SK-N-SH (cell line): ENCODE measurements at regions not wholly inside any gene's neighbourhood (a gene's known extent, or its start where the extent isn't known, plus 50 kb on each side); places are given as distances from the start of the nearest gene placed in this dataset.

ENCODE experiments used
- CTCF ChIA-PET: fragments of 300-600, 350-600 bp; formaldehyde crosslinking; extraction: SDS; loops from one replicate; lab custom pipeline; 2021; lab: Yijun Ruan, JAX
- POLR2A ChIA-PET: fragments of 350-600 bp; sonication (Branson Sonifier 250); formaldehyde crosslinking; extraction: SDS; loops from one replicate; lab custom pipeline; 2020; ENCODE audit warnings: antibody characterized with exemption, inconsistent platforms; lab: Yijun Ruan, JAX
- DNase-seq: peaks from one replicate; pipeline ENCODE4 v3.0.0; 2012
- H2AFZ ChIP-seq: fragments of 200-600 bp; sonication (generic); 2 replicates; pipeline ENCODE4 v1.8.1; 2016; ENCODE audit warnings: antibody characterized with exemption, mild to moderate bottlenecking, low read depth
- H3F3A ChIP-seq: fragments of 200-600 bp; sonication (generic); replicated peaks from 2 replicates; pipeline ENCODE3; 2016; ENCODE audit warnings: antibody characterized with exemption, mild to moderate bottlenecking; ENCODE audit not compliant: insufficient read depth
- H3K27ac ChIP-seq, 2 experiments: fragments of 200-500 bp in 1 of 2; fragments of 200-600 bp in 1 of 2; sonication (Bioruptor generic) in 1 of 2; sonication (generic), shearing (Covaris generic) in 1 of 2; 2 replicates each; pipeline versions ENCODE4 v1.5.1 to v1.6.1; 2014 to 2016; ENCODE audit warnings: low read depth in 2 of 2, inconsistent platforms in 1 of 2, low read length in 1 of 2, mild to moderate bottlenecking in 1 of 2, mixed read lengths in 1 of 2
- H3K27me3 ChIP-seq: fragments of 200-600 bp; sonication (generic), shearing (Covaris generic); 2 replicates; pipeline ENCODE4 v1.6.1; 2016; ENCODE audit warnings: mixed run types; ENCODE audit not compliant: insufficient read depth
- H3K36me3 ChIP-seq, 2 experiments: fragments of 200-500 bp in 1 of 2; fragments of 200-600 bp in 1 of 2; sonication (Bioruptor generic) in 1 of 2; sonication (generic) in 1 of 2; replicated peaks in 1 of 2; 2 replicates each; pipeline versions ENCODE3 to v1.5.1; 2014 to 2016; ENCODE audit warnings: low read length in 1 of 2, mild to moderate bottlenecking in 1 of 2; ENCODE audit not compliant: insufficient read depth in 2 of 2, control insufficient read depth in 1 of 2
- H3K4me1 ChIP-seq, 2 experiments: fragments of 200-500 bp in 1 of 2; fragments of 200-600 bp in 1 of 2; sonication (Bioruptor generic) in 1 of 2; sonication (generic), shearing (Covaris generic) in 1 of 2; 2 replicates each; pipeline versions ENCODE4 v1.5.1 to v1.6.1; 2014 to 2016; ENCODE audit warnings: low read depth in 1 of 2, low read length in 1 of 2, mixed run types in 1 of 2; ENCODE audit not compliant: insufficient read depth in 2 of 2, control insufficient read depth in 1 of 2
- H3K4me2 ChIP-seq: fragments of 200-600 bp; sonication (generic), shearing (Covaris generic); 2 replicates; pipeline ENCODE4 v1.6.1; 2017; ENCODE audit warnings: mixed run types
- H3K4me3 ChIP-seq, 2 experiments: fragments of 200-500 bp in 1 of 2; fragments of 200-600 bp in 1 of 2; sonication (Bioruptor generic) in 1 of 2; sonication (generic), shearing (Covaris generic) in 1 of 2; 2 replicates each; pipeline versions ENCODE4 v1.5.1 to v1.8.1; 2014 to 2016; ENCODE audit warnings: low read depth in 2 of 2, inconsistent platforms in 1 of 2, low read length in 1 of 2, mild to moderate bottlenecking in 1 of 2, mixed read lengths in 1 of 2, moderate library complexity in 1 of 2
- H3K79me2 ChIP-seq: fragments of 200-600 bp; sonication (generic); 2 replicates; pipeline ENCODE4 v1.8.1; 2017; ENCODE audit warnings: mild to moderate bottlenecking; ENCODE audit not compliant: insufficient read depth
- H3K9ac ChIP-seq: fragments of 200-600 bp; sonication (generic); 2 replicates; pipeline ENCODE4 v1.6.1; 2017; ENCODE audit warnings: mixed run types
- H3K9me2 ChIP-seq: fragments of 200-600 bp; sonication (generic); 2 replicates; pipeline ENCODE4 v1.6.1; 2017; ENCODE audit warnings: mixed run types
- H3K9me3 ChIP-seq: fragments of 200-600 bp; sonication (generic); 2 replicates; pipeline ENCODE4 v1.6.1; 2017; ENCODE audit warnings: mixed run types, mild to moderate bottlenecking, moderate library complexity
- H4K20me1 ChIP-seq: fragments of 200-600 bp; sonication (generic); 2 replicates; pipeline ENCODE4 v1.6.1; 2017; ENCODE audit warnings: mild to moderate bottlenecking, mixed run types; ENCODE audit not compliant: insufficient read depth
- ELF1 ChIP-seq: IDR thresholded peaks from 2 replicates; pipeline ENCODE4 v1.4.0; 2012
- GABPA ChIP-seq: IDR thresholded peaks from 2 replicates; pipeline ENCODE4 v1.4.0; 2012; ENCODE audit warnings: low read depth, mild to moderate bottlenecking
- JUND ChIP-seq: IDR thresholded peaks from 2 replicates; pipeline ENCODE4 v1.4.0; 2012
- MEF2A ChIP-seq: IDR thresholded peaks from 2 replicates; pipeline ENCODE4 v1.4.0; 2012; ENCODE audit warnings: low read depth, borderline replicate concordance
- MXI1 ChIP-seq: IDR thresholded peaks from 2 replicates; pipeline ENCODE4 v1.6.1; 2012; ENCODE audit warnings: mild to moderate bottlenecking, low read depth, low read length, improper control_type of control experiment
- NFIC ChIP-seq: IDR thresholded peaks from 2 replicates; pipeline ENCODE4 v1.4.0; 2012; ENCODE audit warnings: borderline replicate concordance
- NRF1 ChIP-seq: IDR thresholded peaks from 2 replicates; pipeline ENCODE4 v1.6.1; 2012; ENCODE audit warnings: low read depth, mild to moderate bottlenecking, low read length
- POLR2AphosphoS5 ChIP-seq: IDR thresholded peaks from 2 replicates; pipeline ENCODE4 v1.6.1; 2012; ENCODE audit warnings: low read depth, low read length
- RCOR1 ChIP-seq: fragments of 150-350 bp; IDR thresholded peaks from 2 replicates; pipeline ENCODE4 v1.6.1; 2017; ENCODE audit warnings: antibody characterized with exemption, low read length
- RFX5 ChIP-seq: IDR thresholded peaks from 2 replicates; pipeline ENCODE4 v1.6.1; 2012; ENCODE audit warnings: mild to moderate bottlenecking, improper control_type of control experiment, low read length
- SMC3 ChIP-seq: IDR thresholded peaks from 2 replicates; pipeline ENCODE4 v1.6.1; 2012; ENCODE audit warnings: low read depth, low read length, improper control_type of control experiment
- TAF1 ChIP-seq: IDR thresholded peaks from 2 replicates; pipeline ENCODE4 v1.6.1; 2012; ENCODE audit warnings: low read depth, mild to moderate bottlenecking, low read length, moderate library complexity, borderline replicate concordance
- TEAD4 ChIP-seq: IDR thresholded peaks from 2 replicates; pipeline ENCODE4 v1.4.0; 2012; ENCODE audit warnings: mild to moderate bottlenecking, borderline replicate concordance; ENCODE audit not compliant: insufficient read depth
- WGBS: methylation state at CpG from one replicate; pipeline ENCODE4 v1.1.6; 2017; ENCODE audit warnings: low lambda C conversion rate; 5-methylcytosine and 5-hydroxymethylcytosine counted together
- TF ChIP-seq, protein P1 (sequence below): fragments of 150-350 bp; IDR thresholded peaks from 2 replicates; pipeline ENCODE4 v1.6.1; 2016; ENCODE audit warnings: mild to moderate bottlenecking, low read depth, low read length
- TF ChIP-seq, protein P2 (sequence below): IDR thresholded peaks from 2 replicates; pipeline ENCODE4 v1.6.1; 2012; ENCODE audit warnings: mild to moderate bottlenecking, low read depth, low read length, moderate library complexity
- TF ChIP-seq, protein P3 (sequence below): IDR thresholded peaks from 2 replicates; pipeline ENCODE4 v1.4.0; 2012; ENCODE audit warnings: low read depth, borderline replicate concordance

DNA sequence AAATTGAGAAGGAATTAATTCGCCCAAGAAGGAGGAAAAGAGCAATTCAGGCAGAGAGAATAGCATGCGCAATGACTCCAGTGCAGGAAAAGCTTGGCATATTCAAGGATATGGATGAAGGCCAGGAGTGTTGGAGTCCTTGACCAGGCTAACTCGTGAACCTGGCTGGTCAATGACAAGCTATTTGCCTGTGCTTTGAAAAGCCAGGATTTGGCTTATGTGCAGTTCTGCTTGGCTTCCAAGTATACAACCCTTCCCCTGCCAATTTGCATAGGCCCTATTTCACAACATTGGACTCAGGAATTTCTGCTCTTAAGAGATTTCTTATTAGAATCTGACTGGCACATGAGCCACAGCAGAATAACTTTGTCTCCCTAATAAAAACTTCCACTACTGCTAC is 72.3 kb upstream of the SP8 start:
- no peak for DNase-seq
- ChIA-PET POLR2A (no interaction called here), CTCF (interaction anchor here (1.4 kb wide), 1 partner anchor 13 kb away, joined by 3 read pairs; no protein-coding TSS in a partner anchor)
- H3F3A ChIP-seq, result no peaks in the 10 kb centered on the region
- TF ChIP-seq RCOR1 (no peak), NRF1 (no peak), JUND (no peak), RFX5 (no peak), MXI1 (no peak), TAF1 (no peak), ELF1 (no peak), SMC3 (no peak), NFIC (no peak), TEAD4 (no peak), GABPA (no peak)
- TF ChIP-seq, protein P1, sequence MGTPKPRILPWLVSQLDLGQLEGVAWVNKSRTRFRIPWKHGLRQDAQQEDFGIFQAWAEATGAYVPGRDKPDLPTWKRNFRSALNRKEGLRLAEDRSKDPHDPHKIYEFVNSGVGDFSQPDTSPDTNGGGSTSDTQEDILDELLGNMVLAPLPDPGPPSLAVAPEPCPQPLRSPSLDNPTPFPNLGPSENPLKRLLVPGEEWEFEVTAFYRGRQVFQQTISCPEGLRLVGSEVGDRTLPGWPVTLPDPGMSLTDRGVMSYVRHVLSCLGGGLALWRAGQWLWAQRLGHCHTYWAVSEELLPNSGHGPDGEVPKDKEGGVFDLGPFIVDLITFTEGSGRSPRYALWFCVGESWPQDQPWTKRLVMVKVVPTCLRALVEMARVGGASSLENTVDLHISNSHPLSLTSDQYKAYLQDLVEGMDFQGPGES, result no peak
- TF ChIP-seq, protein P2, sequence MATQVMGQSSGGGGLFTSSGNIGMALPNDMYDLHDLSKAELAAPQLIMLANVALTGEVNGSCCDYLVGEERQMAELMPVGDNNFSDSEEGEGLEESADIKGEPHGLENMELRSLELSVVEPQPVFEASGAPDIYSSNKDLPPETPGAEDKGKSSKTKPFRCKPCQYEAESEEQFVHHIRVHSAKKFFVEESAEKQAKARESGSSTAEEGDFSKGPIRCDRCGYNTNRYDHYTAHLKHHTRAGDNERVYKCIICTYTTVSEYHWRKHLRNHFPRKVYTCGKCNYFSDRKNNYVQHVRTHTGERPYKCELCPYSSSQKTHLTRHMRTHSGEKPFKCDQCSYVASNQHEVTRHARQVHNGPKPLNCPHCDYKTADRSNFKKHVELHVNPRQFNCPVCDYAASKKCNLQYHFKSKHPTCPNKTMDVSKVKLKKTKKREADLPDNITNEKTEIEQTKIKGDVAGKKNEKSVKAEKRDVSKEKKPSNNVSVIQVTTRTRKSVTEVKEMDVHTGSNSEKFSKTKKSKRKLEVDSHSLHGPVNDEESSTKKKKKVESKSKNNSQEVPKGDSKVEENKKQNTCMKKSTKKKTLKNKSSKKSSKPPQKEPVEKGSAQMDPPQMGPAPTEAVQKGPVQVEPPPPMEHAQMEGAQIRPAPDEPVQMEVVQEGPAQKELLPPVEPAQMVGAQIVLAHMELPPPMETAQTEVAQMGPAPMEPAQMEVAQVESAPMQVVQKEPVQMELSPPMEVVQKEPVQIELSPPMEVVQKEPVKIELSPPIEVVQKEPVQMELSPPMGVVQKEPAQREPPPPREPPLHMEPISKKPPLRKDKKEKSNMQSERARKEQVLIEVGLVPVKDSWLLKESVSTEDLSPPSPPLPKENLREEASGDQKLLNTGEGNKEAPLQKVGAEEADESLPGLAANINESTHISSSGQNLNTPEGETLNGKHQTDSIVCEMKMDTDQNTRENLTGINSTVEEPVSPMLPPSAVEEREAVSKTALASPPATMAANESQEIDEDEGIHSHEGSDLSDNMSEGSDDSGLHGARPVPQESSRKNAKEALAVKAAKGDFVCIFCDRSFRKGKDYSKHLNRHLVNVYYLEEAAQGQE, result no peak
- H3K27me3 ChIP-seq, result no peaks in the 10 kb centered on the region
- no peak overlapping the region for H3K4me2 ChIP-seq
- no peak overlapping the region for H3K9ac ChIP-seq
- no peaks in the 10 kb centered on the region for H3K79me2 ChIP-seq
- no peaks in the 10 kb centered on the region for H3K36me3 ChIP-seq
- H4K20me1 ChIP-seq, result no peaks in the 10 kb centered on the region
- no peak overlapping the region for H2AFZ ChIP-seq
- H3K4me3 ChIP-seq, result no peak overlapping the region
- H3K9me3 ChIP-seq, result no peaks in the 10 kb centered on the region
- no peaks in the 10 kb centered on the region for H3K9me2 ChIP-seq
- no peak overlapping the region for H3K27ac ChIP-seq
- 20% methylated on average over 3 of the region's 3 CpGs for WGBS
- no peaks in the 10 kb centered on the region for H3K4me1 ChIP-seq

DNA sequence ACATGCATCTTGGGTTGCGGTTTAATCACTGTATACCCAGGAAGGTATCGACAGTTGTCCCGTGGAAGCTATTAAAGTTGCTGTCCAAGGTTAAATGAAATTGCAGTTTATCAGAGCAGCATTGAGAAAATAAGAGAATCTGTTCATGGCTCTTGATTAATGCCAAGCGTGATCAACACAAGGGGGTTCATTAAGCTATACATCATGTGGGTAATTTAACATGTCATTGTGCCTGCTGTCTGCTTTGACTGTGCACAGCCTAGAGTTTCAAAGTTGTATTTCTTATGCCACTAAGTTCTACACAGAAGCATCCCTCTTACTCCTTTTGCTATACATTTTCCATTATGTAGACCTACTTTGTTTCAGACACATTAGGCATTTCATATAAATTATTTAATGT is 74.8 kb upstream of the SP8 start:
- no peaks in the 10 kb centered on the region for H3K4me1 ChIP-seq
- no peaks in the 10 kb centered on the region for H3K79me2 ChIP-seq
- no peaks in the 10 kb centered on the region for H3K9me2 ChIP-seq
- H3K27ac ChIP-seq, result no peak overlapping the region
- H4K20me1 ChIP-seq, result no peaks in the 10 kb centered on the region
- POLR2A ChIA-PET, result no interaction called here
- H3K36me3 ChIP-seq, result no peaks in the 10 kb centered on the region
- WGBS, result 11% methylated on average over 4 of the region's 4 CpGs
- no peaks in the 10 kb centered on the region for H3K9me3 ChIP-seq
- DNase-seq, result no peak
- CTCF ChIA-PET, result no interaction called here
- no peaks in the 10 kb centered on the region for H3F3A ChIP-seq
- no peak overlapping the region for H2AFZ ChIP-seq
- H3K4me2 ChIP-seq, result no peak overlapping the region
- H3K4me3 ChIP-seq, result no peak overlapping the region
- H3K9ac ChIP-seq, result no peak overlapping the region
- no peaks in the 10 kb centered on the region for H3K27me3 ChIP-seq
- TF ChIP-seq TAF1, result no peak
- TF ChIP-seq RCOR1, result no peak
- no peak for TF ChIP-seq MEF2A
- no peak for TF ChIP-seq POLR2AphosphoS5
- TF ChIP-seq, protein P3, sequence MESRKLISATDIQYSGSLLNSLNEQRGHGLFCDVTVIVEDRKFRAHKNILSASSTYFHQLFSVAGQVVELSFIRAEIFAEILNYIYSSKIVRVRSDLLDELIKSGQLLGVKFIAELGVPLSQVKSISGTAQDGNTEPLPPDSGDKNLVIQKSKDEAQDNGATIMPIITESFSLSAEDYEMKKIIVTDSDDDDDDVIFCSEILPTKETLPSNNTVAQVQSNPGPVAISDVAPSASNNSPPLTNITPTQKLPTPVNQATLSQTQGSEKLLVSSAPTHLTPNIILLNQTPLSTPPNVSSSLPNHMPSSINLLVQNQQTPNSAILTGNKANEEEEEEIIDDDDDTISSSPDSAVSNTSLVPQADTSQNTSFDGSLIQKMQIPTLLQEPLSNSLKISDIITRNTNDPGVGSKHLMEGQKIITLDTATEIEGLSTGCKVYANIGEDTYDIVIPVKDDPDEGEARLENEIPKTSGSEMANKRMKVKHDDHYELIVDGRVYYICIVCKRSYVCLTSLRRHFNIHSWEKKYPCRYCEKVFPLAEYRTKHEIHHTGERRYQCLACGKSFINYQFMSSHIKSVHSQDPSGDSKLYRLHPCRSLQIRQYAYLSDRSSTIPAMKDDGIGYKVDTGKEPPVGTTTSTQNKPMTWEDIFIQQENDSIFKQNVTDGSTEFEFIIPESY, result no peak
- TF ChIP-seq GABPA, result no peak
- TF ChIP-seq, protein P2, result no peak
- TF ChIP-seq, protein P1, result no peak
